ENCODE measurements at regions not wholly inside any gene's neighbourhood (a gene's known extent, or its start where the extent isn't known, plus 50 kb on each side); places are given as distances from the start of the nearest gene placed in this dataset.

- H3K4me3 ChIP-seq (ENCODE audit: low read depth, low read length): no peak overlapping the region
- H3K27me3 ChIP-seq (ENCODE audit: insufficient read depth, low read depth, severe bottlenecking): peaks cover 72% of the 10 kb centered on the region
- TF ChIP-seq, protein P1, sequence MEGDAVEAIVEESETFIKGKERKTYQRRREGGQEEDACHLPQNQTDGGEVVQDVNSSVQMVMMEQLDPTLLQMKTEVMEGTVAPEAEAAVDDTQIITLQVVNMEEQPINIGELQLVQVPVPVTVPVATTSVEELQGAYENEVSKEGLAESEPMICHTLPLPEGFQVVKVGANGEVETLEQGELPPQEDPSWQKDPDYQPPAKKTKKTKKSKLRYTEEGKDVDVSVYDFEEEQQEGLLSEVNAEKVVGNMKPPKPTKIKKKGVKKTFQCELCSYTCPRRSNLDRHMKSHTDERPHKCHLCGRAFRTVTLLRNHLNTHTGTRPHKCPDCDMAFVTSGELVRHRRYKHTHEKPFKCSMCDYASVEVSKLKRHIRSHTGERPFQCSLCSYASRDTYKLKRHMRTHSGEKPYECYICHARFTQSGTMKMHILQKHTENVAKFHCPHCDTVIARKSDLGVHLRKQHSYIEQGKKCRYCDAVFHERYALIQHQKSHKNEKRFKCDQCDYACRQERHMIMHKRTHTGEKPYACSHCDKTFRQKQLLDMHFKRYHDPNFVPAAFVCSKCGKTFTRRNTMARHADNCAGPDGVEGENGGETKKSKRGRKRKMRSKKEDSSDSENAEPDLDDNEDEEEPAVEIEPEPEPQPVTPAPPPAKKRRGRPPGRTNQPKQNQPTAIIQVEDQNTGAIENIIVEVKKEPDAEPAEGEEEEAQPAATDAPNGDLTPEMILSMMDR (IDR thresholded peaks at IDR 0.05; ENCODE audit: low read depth, low read length): no peak
- no peak for DNase-seq
- no peaks in the 10 kb centered on the region for H3K9me3 ChIP-seq (ENCODE audit: severe bottlenecking)
- H3K27ac ChIP-seq: no peak overlapping the region
- H3K36me3 ChIP-seq: no peaks in the 10 kb centered on the region
Observed at GRCh38 chr21:27487676-27488075, 520.8 kb upstream of the ADAMTS5 start.

GRCh38 chr21:27480841-27481261, 514.0 kb upstream of the ADAMTS5 start:
- DNase-seq: no peak
- TF ChIP-seq, protein P1 (IDR thresholded peaks at IDR 0.05; ENCODE audit: low read depth, low read length): no peak
- Histone ChIP-seq H3K36me3 (no peaks in the 10 kb centered on the region), H3K4me3 (ENCODE audit: low read depth, low read length) (no peak overlapping the region), H3K27ac (no peak overlapping the region), H3K9me3 (ENCODE audit: severe bottlenecking) (no peaks in the 10 kb centered on the region), H3K27me3 (ENCODE audit: insufficient read depth, low read depth, severe bottlenecking) (peaks cover 62% of the 10 kb centered on the region)

DNA sequence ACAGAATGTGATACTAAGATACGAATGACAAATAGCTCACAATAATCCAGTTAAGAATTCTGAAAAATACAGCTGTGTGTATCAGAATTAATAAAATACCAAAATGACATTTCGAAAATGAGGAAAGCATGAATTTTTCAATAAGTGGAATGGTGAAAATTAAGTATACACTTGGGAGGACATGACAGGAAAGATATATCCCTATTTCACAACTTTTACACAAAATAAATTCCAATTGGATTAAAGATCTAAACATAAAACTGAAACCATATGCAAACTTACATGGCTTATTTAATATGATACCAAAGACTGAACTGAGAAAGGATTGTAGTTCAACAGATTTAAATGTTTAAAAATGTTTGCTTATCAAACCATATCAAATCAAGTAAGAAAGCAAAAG, 510.4 kb upstream of the ADAMTS5 start:
- H3K9me3 ChIP-seq (ENCODE audit: severe bottlenecking): no peaks in the 10 kb centered on the region
- no peak for DNase-seq
- no peak overlapping the region for H3K4me3 ChIP-seq (ENCODE audit: low read depth, low read length)
- TF ChIP-seq, protein P1 (IDR thresholded peaks at IDR 0.05; ENCODE audit: low read depth, low read length): no peak
- no peak overlapping the region for H3K27ac ChIP-seq
- H3K27me3 ChIP-seq (ENCODE audit: insufficient read depth, low read depth, severe bottlenecking): peaks cover 62% of the 10 kb centered on the region
- H3K36me3 ChIP-seq: no peaks in the 10 kb centered on the region

GRCh38 chr21:27476696-27477095, 509.8 kb upstream of the ADAMTS5 start:
- no peaks in the 10 kb centered on the region for H3K36me3 ChIP-seq
- no peak overlapping the region for H3K27ac ChIP-seq
- H3K27me3 ChIP-seq (ENCODE audit: insufficient read depth, low read depth, severe bottlenecking): peaks cover 61% of the 10 kb centered on the region
- TF ChIP-seq, protein P1 (IDR thresholded peaks at IDR 0.05; ENCODE audit: low read depth, low read length): no peak
- no peaks in the 10 kb centered on the region for H3K9me3 ChIP-seq (ENCODE audit: severe bottlenecking)
- DNase-seq: no peak
- H3K4me3 ChIP-seq (ENCODE audit: low read depth, low read length): no peak overlapping the region

GRCh38 chr21:27475363-27475955, 508.6 kb upstream of the ADAMTS5 start:
- no peak overlapping the region for H3K4me3 ChIP-seq (ENCODE audit: low read depth, low read length)
- H3K27me3 ChIP-seq (ENCODE audit: insufficient read depth, low read depth, severe bottlenecking): peaks cover 67% of the 10 kb centered on the region
- TF ChIP-seq, protein P1 (IDR thresholded peaks at IDR 0.05; ENCODE audit: low read depth, low read length): no peak
- DNase-seq: no peak
- no peaks in the 10 kb centered on the region for H3K9me3 ChIP-seq (ENCODE audit: severe bottlenecking)
- no peaks in the 10 kb centered on the region for H3K36me3 ChIP-seq
- no peak overlapping the region for H3K27ac ChIP-seq

GRCh38 chr21:27467366-27467765, 500.5 kb upstream of the ADAMTS5 start:
- no peaks in the 10 kb centered on the region for H3K9me3 ChIP-seq (ENCODE audit: severe bottlenecking)
- H3K36me3 ChIP-seq: no peaks in the 10 kb centered on the region
- H3K4me3 ChIP-seq (ENCODE audit: low read depth, low read length): no peak overlapping the region
- no peak overlapping the region for H3K27ac ChIP-seq
- DNase-seq: no peak
- TF ChIP-seq, protein P1 (IDR thresholded peaks at IDR 0.05; ENCODE audit: low read depth, low read length): no peak
- H3K27me3 ChIP-seq (ENCODE audit: insufficient read depth, low read depth, severe bottlenecking): peaks cover 78% of the 10 kb centered on the region
